GM12891 (cell line): ENCODE measurements at regions not wholly inside any gene's neighbourhood (a gene's known extent, or its start where the extent isn't known, plus 50 kb on each side); places are given as distances from the start of the nearest gene placed in this dataset.
"Not testable (repeated sequence)": the region's sequence is repeated elsewhere in the genome, so short reads cannot be mapped to it uniquely, and the experiment has no call there.

Experiments
- POLR2A ChIP-seq: IDR thresholded peaks from 2 replicates; pipeline ENCODE4 v1.6.1; 2011; ENCODE audit warnings: low read depth, low read length, control low read depth
- POLR2AphosphoS5 ChIP-seq: IDR thresholded peaks from 2 replicates; pipeline ENCODE4 v1.6.1; 2011; ENCODE audit warnings: low read depth, low read length, control low read depth
- POU2F2 ChIP-seq: IDR thresholded peaks from 2 replicates; pipeline ENCODE4 v1.6.1; 2011; ENCODE audit warnings: low read depth, mild to moderate bottlenecking, control low read depth, low read length, moderate library complexity
- SPI1 ChIP-seq: IDR thresholded peaks from 2 replicates; pipeline ENCODE4 v1.6.1; 2011; ENCODE audit warnings: low read depth, low read length, control low read depth
- TAF1 ChIP-seq: IDR thresholded peaks from 2 replicates; pipeline ENCODE4 v1.6.1; 2011; ENCODE audit warnings: low read depth, low read length, control low read depth

DNA sequence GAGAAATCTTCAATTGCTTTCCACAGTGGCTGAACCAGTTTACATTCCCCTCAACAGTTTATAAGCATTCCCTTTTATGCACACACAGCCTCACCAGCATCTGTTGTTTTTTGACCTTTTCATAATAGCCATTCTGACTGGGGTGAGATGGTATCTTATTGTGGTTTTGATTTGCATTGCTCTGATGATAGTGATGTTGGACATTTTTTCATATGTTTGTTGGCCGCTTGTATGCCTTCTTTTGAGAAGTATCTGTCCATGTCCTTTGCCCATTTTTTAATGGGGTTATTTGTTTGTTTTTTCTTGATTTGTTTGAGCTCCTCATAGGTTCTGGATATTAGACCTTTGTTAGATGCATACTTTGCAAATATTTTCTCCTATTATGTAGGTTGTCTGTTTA, 226.1 kb downstream of the SPATA31A6 start:
- not testable (repeated sequence) for TF ChIP-seq SPI1, POLR2A, POLR2AphosphoS5, POU2F2, TAF1
